GM12892 (cell line): ENCODE measurements at regions not wholly inside any gene's neighbourhood (a gene's known extent, or its start where the extent isn't known, plus 50 kb on each side); places are given as distances from the start of the nearest gene placed in this dataset.

Source experiments
- POLR2A ChIP-seq: IDR thresholded peaks from 2 replicates; pipeline ENCODE4 v1.6.1; 2011; ENCODE audit warnings: low read depth, low read length, control low read depth
- TAF1 ChIP-seq: IDR thresholded peaks from 2 replicates; pipeline ENCODE4 v1.6.1; 2011; ENCODE audit warnings: low read depth, mild to moderate bottlenecking, control low read depth, low read length, borderline replicate concordance

DNA sequence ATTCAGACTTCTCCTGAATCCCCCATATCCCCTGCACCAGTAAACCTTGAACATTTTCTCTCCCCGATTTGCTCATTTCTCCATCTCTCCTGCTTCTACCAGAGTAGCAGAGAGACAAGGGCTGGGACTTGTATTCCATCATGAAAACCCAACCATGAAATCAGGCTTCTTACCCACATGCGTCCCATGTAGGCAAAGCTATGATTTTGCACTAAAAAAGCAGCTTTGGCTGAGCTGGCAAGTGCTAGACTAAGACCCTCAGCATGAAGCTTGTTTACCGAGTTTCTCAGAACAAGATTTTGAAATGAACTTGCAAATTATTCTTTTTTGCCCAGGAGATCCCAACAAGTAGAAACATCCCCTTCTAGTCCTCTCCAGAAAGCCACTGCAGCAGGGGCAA lies 80.3 kb upstream of the RFLNA start:
- TF ChIP-seq TAF1 (no peak), POLR2A (no peak)
